Psoas muscle (tissue), 7 donors: ENCODE measurements at regions not wholly inside any gene's neighbourhood (a gene's known extent, or its start where the extent isn't known, plus 50 kb on each side); places are given as distances from the start of the nearest gene placed in this dataset.

Experiments used
- ATAC-seq, 4 donors: fragments of 200-7000 bp; cut with Tn5 transposase; one replicate each; pipeline ENCODE4 v1.9.1; 2020; ENCODE audit warnings: moderate library complexity in 3 of 4, mild to moderate bottlenecking in 2 of 4
- DNase-seq, 2 donors: peaks; one replicate each; pipeline ENCODE4 v3.0.0-alpha.2; 2020
- H3K27ac ChIP-seq: fragments of 200-600 bp; one replicate; pipeline ENCODE4 v1.8.0; 2022
- H3K27me3 ChIP-seq, 3 donors: fragments of 200-600 bp in 1 of 3; one replicate each; pipeline versions ENCODE4 v1.6.1 to v1.8.0; 2013 to 2022; ENCODE audit warnings: low read length in 2 of 3, mild to moderate bottlenecking in 2 of 3, moderate library complexity in 1 of 3; ENCODE audit not compliant: insufficient read depth in 3 of 3
- H3K36me3 ChIP-seq, 2 donors: fragments of 200-600 bp in 1 of 2; one replicate each; pipeline versions ENCODE4 v1.6.1 to v1.8.0; 2013 to 2022; ENCODE audit warnings: low read depth in 1 of 2, mild to moderate bottlenecking in 1 of 2, moderate library complexity in 1 of 2; ENCODE audit not compliant: insufficient read depth in 1 of 2
- H3K4me1 ChIP-seq: fragments of 200-600 bp; one replicate; pipeline ENCODE4 v1.8.0; 2022
- H3K4me3 ChIP-seq: fragments of 200-600 bp; one replicate; pipeline ENCODE4 v1.8.0; 2022; ENCODE audit warnings: mild to moderate bottlenecking
- H3K9me3 ChIP-seq: fragments of 200-600 bp; one replicate; pipeline ENCODE4 v1.8.0; 2022
- CTCF ChIP-seq: fragments of 200-600 bp; IDR thresholded peaks from one replicate; pipeline ENCODE4 v1.8.0; 2022; ENCODE audit warnings: antibody characterized with exemption
- WGBS, 3 donors: extraction: QIAGEN DNeasy Blood & Tissue Kit; methylation state at CpG; one replicate each; pipeline versions ENCODE4 v1.1.6 to v1.1.7; 2013; 5-methylcytosine and 5-hydroxymethylcytosine counted together
- intact Hi-C, 2 donors: fragments of 100-400 bp; cut with DNase I; formaldehyde crosslinking; loops; one replicate each; pipeline versions ENCODE4 v1.11.0 to v1.14.2; 2022
- donor health status: healthy with polysubstance abuse.
- donor health status: DM: no; HTN: no; CAD: no; lungs with moderate emphysema.
- donor health status: Bipolar disorder and iron deficiency.
- donor health status: healthy.
- donor health status: DM: yes; HTN: yes; CAD: no.
- donor health status: DM: no; HTN: no; CAD: no.
- donor health status: DM: yes; HTN: yes; CAD: no.

GRCh38 chr4:106628586-106629267, 260.1 kb upstream of the GIMD1 start:
- ATAC-seq: no peak
- TF ChIP-seq CTCF: no peak
- no peak for DNase-seq
- intact Hi-C loops: no loop called here
- WGBS, 3 donors: 25 to 39% (median 36%) methylated on average over 4 of the region's 4 CpGs
- no peaks in the 10 kb centered on the region for H3K9me3 ChIP-seq
- H3K4me3 ChIP-seq: no peak overlapping the region
- H3K36me3 ChIP-seq: no peaks in the 10 kb centered on the region
- no peaks in the 10 kb centered on the region for H3K27me3 ChIP-seq
- no peak overlapping the region for H3K27ac ChIP-seq
- H3K4me1 ChIP-seq: no peaks in the 10 kb centered on the region

DNA sequence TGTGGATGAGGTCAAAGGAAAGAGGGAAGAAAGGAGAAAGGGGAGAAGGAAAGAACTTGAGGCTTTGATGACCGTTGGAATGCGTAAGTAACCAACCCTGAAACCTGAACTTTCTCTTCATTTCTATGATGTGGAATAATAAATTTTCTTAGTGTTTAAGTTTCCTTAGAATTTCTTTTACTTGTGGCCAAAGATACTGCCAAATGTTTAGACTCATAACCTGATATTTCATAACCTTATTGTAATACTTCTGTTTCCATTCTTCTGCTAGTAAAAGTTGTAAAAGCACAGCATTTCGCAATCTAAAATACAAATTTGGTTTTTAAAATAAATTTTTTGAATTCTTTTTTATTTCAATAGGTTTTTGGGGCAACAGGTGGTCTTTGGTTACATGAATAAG, 258.5 kb upstream of the GIMD1 start:
- 78 to 84% (median 84%) methylated on average over 3 of the region's 3 CpGs for WGBS, 3 donors
- no peak for ATAC-seq
- no peak for DNase-seq
- Histone ChIP-seq H3K9me3 (no peaks in the 10 kb centered on the region), H3K36me3 (no peaks in the 10 kb centered on the region), H3K4me1 (no peaks in the 10 kb centered on the region), H3K27me3 (no peaks in the 10 kb centered on the region), H3K4me3 (no peak overlapping the region), H3K27ac (no peak overlapping the region)
- intact Hi-C loops: no loop called here
- TF ChIP-seq CTCF: no peak

DNA sequence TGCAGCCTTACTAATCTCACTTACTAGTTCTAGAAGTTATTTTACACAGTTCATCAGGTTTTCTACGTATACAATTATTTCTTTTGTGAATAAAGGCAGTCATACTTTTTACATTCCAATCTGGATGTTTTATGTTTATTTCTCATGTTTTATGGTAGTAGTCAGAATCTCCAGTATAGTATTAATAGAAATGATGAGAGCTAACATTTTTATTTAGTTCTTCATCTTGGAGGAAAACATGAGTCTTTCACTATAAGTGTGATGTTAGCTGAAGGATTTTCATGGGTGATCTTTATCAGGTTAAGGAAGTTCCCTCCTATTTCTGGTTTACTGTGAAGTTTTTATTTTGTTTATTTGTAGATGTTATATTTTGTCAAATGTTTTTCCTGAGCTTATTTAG, 256.1 kb upstream of the GIMD1 start:
- Histone ChIP-seq H3K27ac (no peak overlapping the region), H3K36me3 (no peaks in the 10 kb centered on the region), H3K27me3 (no peaks in the 10 kb centered on the region), H3K4me3 (no peak overlapping the region), H3K9me3 (no peaks in the 10 kb centered on the region), H3K4me1 (no peaks in the 10 kb centered on the region)
- ATAC-seq (no peak), DNase-seq (no peak)
- WGBS, 3 donors: 76 to 86% (median 78%) methylated on average over 1 of the region's 1 CpG
- intact Hi-C loops: no loop called here
- no peak for TF ChIP-seq CTCF

- Histone ChIP-seq H3K27me3 (no peaks in the 10 kb centered on the region), H3K4me3 (no peak overlapping the region), H3K9me3 (no peaks in the 10 kb centered on the region), H3K27ac (no peak overlapping the region), H3K4me1 (no peaks in the 10 kb centered on the region), H3K36me3 (no peaks in the 10 kb centered on the region)
- intact Hi-C loops: no loop called here
- DNase-seq: no peak
- WGBS, 3 donors: 38 to 47% (median 46%) methylated on average over 3 of the region's 3 CpGs
- no peak for ATAC-seq
- TF ChIP-seq CTCF: no peak
These were observed 250.4 kb upstream of the GIMD1 start for GRCh38 chr4:106618956-106619355.

DNA sequence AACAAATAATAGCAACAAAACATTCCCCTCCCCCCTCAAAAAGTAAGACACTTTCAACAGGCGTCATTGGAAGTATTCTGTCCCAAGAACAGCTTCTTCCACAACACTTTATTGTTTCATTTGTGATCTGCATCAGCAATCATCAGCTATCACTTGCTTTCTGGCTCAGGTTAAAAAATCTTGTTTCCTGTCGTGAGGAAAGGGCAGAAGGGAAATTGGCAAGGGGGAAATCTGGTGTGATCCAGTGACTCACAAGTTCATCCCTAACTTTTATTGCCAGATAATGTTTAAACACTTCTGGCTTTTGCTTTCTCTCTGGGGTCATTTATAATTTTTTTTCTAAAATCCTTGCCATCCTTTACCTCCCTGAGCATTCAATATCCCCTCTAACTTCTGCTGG, 247.4 kb upstream of the GIMD1 start:
- Histone ChIP-seq H3K4me3 (no peak overlapping the region), H3K27me3 (no peaks in the 10 kb centered on the region), H3K27ac (no peak overlapping the region), H3K9me3 (no peaks in the 10 kb centered on the region), H3K36me3 (no peaks in the 10 kb centered on the region), H3K4me1 (no peaks in the 10 kb centered on the region)
- DNase-seq (no peak), ATAC-seq (no peak)
- TF ChIP-seq CTCF: no peak
- intact Hi-C loops: no loop called here
- 39 to 44% (median 42%) methylated on average over 2 of the region's 2 CpGs for WGBS, 3 donors
